A549 (cell line): ENCODE measurements at regions not wholly inside any gene's neighbourhood (a gene's known extent, or its start where the extent isn't known, plus 50 kb on each side); places are given as distances from the start of the nearest gene placed in this dataset.

Experiments
- ESRRA ChIP-seq: fragments of 150-350 bp; IDR thresholded peaks from 2 replicates; pipeline ENCODE4 v1.6.1; 2014; ENCODE audit warnings: mild to moderate bottlenecking, low read length, borderline replicate concordance
- HMGXB4 ChIP-seq: fragments of 250-450 bp; sonication (Bioruptor Pico); IDR thresholded peaks from 2 replicates; pipeline ENCODE4 v1.5.0; 2021; ENCODE audit warnings: mild to moderate bottlenecking, moderate library complexity, borderline replicate concordance
- NPAS2 ChIP-seq: fragments of 250-450 bp; sonication (Bioruptor Pico); IDR thresholded peaks from 2 replicates; pipeline ENCODE4 v1.8.0; 2022; ENCODE audit warnings: mild to moderate bottlenecking, moderate library complexity, borderline replicate concordance
- POLR2A ChIP-seq: IDR thresholded peaks from 2 replicates; pipeline ENCODE4 v1.6.1; 2012; ENCODE audit warnings: mild to moderate bottlenecking, low read length
- TF ChIP-seq, protein P1 (sequence below): fragments of >200 bp; sonication (Bioruptor Twin); formaldehyde crosslinking; IDR thresholded peaks from 3 replicates; pipeline ENCODE4 v1.5.1; 2016
- TF ChIP-seq, protein P2 (sequence below): fragments of 200-600 bp; sonication (generic); IDR thresholded peaks from 2 replicates; pipeline ENCODE4 v1.6.1; 2016; ENCODE audit warnings: antibody characterized with exemption, mild to moderate bottlenecking, moderate library complexity

- TF ChIP-seq, protein P1, sequence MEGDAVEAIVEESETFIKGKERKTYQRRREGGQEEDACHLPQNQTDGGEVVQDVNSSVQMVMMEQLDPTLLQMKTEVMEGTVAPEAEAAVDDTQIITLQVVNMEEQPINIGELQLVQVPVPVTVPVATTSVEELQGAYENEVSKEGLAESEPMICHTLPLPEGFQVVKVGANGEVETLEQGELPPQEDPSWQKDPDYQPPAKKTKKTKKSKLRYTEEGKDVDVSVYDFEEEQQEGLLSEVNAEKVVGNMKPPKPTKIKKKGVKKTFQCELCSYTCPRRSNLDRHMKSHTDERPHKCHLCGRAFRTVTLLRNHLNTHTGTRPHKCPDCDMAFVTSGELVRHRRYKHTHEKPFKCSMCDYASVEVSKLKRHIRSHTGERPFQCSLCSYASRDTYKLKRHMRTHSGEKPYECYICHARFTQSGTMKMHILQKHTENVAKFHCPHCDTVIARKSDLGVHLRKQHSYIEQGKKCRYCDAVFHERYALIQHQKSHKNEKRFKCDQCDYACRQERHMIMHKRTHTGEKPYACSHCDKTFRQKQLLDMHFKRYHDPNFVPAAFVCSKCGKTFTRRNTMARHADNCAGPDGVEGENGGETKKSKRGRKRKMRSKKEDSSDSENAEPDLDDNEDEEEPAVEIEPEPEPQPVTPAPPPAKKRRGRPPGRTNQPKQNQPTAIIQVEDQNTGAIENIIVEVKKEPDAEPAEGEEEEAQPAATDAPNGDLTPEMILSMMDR, result no peak
- TF ChIP-seq ESRRA, result no peak
- TF ChIP-seq HMGXB4, result no peak
- no peak for TF ChIP-seq NPAS2
- TF ChIP-seq POLR2A, result no peak
- TF ChIP-seq, protein P2, sequence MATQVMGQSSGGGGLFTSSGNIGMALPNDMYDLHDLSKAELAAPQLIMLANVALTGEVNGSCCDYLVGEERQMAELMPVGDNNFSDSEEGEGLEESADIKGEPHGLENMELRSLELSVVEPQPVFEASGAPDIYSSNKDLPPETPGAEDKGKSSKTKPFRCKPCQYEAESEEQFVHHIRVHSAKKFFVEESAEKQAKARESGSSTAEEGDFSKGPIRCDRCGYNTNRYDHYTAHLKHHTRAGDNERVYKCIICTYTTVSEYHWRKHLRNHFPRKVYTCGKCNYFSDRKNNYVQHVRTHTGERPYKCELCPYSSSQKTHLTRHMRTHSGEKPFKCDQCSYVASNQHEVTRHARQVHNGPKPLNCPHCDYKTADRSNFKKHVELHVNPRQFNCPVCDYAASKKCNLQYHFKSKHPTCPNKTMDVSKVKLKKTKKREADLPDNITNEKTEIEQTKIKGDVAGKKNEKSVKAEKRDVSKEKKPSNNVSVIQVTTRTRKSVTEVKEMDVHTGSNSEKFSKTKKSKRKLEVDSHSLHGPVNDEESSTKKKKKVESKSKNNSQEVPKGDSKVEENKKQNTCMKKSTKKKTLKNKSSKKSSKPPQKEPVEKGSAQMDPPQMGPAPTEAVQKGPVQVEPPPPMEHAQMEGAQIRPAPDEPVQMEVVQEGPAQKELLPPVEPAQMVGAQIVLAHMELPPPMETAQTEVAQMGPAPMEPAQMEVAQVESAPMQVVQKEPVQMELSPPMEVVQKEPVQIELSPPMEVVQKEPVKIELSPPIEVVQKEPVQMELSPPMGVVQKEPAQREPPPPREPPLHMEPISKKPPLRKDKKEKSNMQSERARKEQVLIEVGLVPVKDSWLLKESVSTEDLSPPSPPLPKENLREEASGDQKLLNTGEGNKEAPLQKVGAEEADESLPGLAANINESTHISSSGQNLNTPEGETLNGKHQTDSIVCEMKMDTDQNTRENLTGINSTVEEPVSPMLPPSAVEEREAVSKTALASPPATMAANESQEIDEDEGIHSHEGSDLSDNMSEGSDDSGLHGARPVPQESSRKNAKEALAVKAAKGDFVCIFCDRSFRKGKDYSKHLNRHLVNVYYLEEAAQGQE, result no peak
Observed at GRCh38 chr2:180227461-180227860, 220.4 kb upstream of the CWC22 start.
